Testis (tissue), 2 donors: ENCODE measurements at regions not wholly inside any gene's neighbourhood (a gene's known extent, or its start where the extent isn't known, plus 50 kb on each side); places are given as distances from the start of the nearest gene placed in this dataset.
A peak's percentile ranks its signal among the peaks of the same experiment; 100 is the strongest.

ENCODE experiments used
- DNase-seq: peaks from one replicate; pipeline ENCODE4 v3.0.0-alpha.2; 2019
- H3K27ac ChIP-seq, 2 donors: fragments of 200-600 bp; sonication (generic); one replicate each; pipeline ENCODE4 v1.5.1; 2019
- H3K27me3 ChIP-seq: fragments of 200-600 bp; sonication (generic); one replicate; pipeline ENCODE4 v1.5.1; 2019
- H3K36me3 ChIP-seq: fragments of 200-600 bp; sonication (generic); one replicate; pipeline ENCODE4 v1.5.1; 2017; ENCODE audit warnings: low read depth; ENCODE audit errors: missing control alignments
- H3K4me1 ChIP-seq: fragments of 200-600 bp; sonication (generic); one replicate; pipeline ENCODE4 v1.5.1; 2019
- H3K4me3 ChIP-seq, 2 donors: fragments of 200-600 bp; sonication (generic); one replicate each; pipeline ENCODE4 v1.5.1; 2017 to 2019
- H3K9me3 ChIP-seq: fragments of 200-600 bp; sonication (generic); one replicate; pipeline ENCODE4 v1.5.1; 2017
- CTCF ChIP-seq, 3 experiments: fragments of 450-650 bp in 2 of 3; fragments of 200-600 bp in 1 of 3; sonication (generic) in 1 of 3; IDR thresholded peaks; one replicate each; pipeline ENCODE4 v1.5.1; 2016 to 2019; ENCODE audit warnings: antibody characterized with exemption in 3 of 3, mild to moderate bottlenecking in 2 of 3, moderate library complexity in 1 of 3
- POLR2A ChIP-seq: fragments of 450-650 bp; IDR thresholded peaks from one replicate; pipeline ENCODE4 v1.6.1; 2017; ENCODE audit warnings: antibody characterized with exemption, mild to moderate bottlenecking, moderate library complexity
- whole genome bisulfite sequencing, 2 donors: methylation state at CpG; one replicate each; pipeline ENCODE4 v1.1.5; 2018; 5-methylcytosine and 5-hydroxymethylcytosine counted together
- intact Hi-C: fragments of 100-400 bp; cut with DNase I; formaldehyde crosslinking; loops from one replicate; pipeline ENCODE4 v1.15.1; 2023; ENCODE audit warnings: low total_unique reads

- H3K4me3 ChIP-seq, result no peak overlapping the region
- no peaks in the 10 kb centered on the region for H3K4me1 ChIP-seq
- no peaks in the 10 kb centered on the region for H3K36me3 ChIP-seq
- 91 to 92% methylated on average over 2 of the region's 2 CpGs for WGBS, 2 donors
- no peaks in the 10 kb centered on the region for H3K27me3 ChIP-seq
- peaks cover 4% of the 10 kb centered on the region for H3K9me3 ChIP-seq
- no peak for DNase-seq
- TF ChIP-seq POLR2A, result no peak
- no peak for TF ChIP-seq CTCF (IDR thresholded peaks at IDR 0.05)
- intact Hi-C loops, result no loop called here
- H3K27ac ChIP-seq, result no peak overlapping the region
Measured at GRCh38 chr21:32144851-32145250, 134.0 kb downstream of the MIS18A start.

- H3K27me3 ChIP-seq, result no peaks in the 10 kb centered on the region
- H3K36me3 ChIP-seq, result no peaks in the 10 kb centered on the region
- no peak overlapping the region for H3K4me3 ChIP-seq
- 45 to 46% methylated on average over 12 to 13 of the region's 13 CpGs for WGBS, 2 donors
- TF ChIP-seq POLR2A, result no peak
- TF ChIP-seq CTCF (IDR thresholded peaks at IDR 0.05), result no peak
- no peaks in the 10 kb centered on the region for H3K4me1 ChIP-seq
- H3K9me3 ChIP-seq, result peaks cover 4% of the 10 kb centered on the region
- H3K27ac ChIP-seq, result no peak overlapping the region
- DNase-seq, result peak; percentile 64
- intact Hi-C loops, result no loop called here
Measured at GRCh38 chr21:32143241-32143939, 135.5 kb downstream of the MIS18A start.

- WGBS, 2 donors, result 92 to 96% methylated on average over 3 of the region's 3 CpGs
- intact Hi-C loops, result no loop called here
- TF ChIP-seq POLR2A (no peak), CTCF (IDR thresholded peaks at IDR 0.05) (no peak)
Measured at GRCh38 chr21:32141318-32141633, 137.6 kb downstream of the MIS18A start.

GRCh38 chr21:32140604-32141317 is 138.1 kb downstream of the MIS18A start:
- WGBS, 2 donors, result 80 to 88% methylated on average over 9 of the region's 9 CpGs

More at GRCh38 chr21:32141318-32141633, 137.6 kb downstream of the MIS18A start:
- H3K27ac ChIP-seq, result no peak overlapping the region
- H3K9me3 ChIP-seq, result no peaks in the 10 kb centered on the region
- H3K27me3 ChIP-seq, result no peaks in the 10 kb centered on the region
- H3K4me1 ChIP-seq, result no peaks in the 10 kb centered on the region
- no peaks in the 10 kb centered on the region for H3K36me3 ChIP-seq
- no peak for DNase-seq
- H3K4me3 ChIP-seq, result no peak overlapping the region

GRCh38 chr21:32140151-32140550 is 138.7 kb downstream of the MIS18A start:
- Histone ChIP-seq H3K4me1 (no peaks in the 10 kb centered on the region), H3K36me3 (no peaks in the 10 kb centered on the region), H3K27me3 (no peaks in the 10 kb centered on the region), H3K27ac (no peak overlapping the region), H3K4me3 (no peak overlapping the region), H3K9me3 (no peaks in the 10 kb centered on the region)
- TF ChIP-seq CTCF (IDR thresholded peaks at IDR 0.05) (no peak), POLR2A (no peak)
- intact Hi-C loops, result no loop called here
- DNase-seq, result no peak
- 85 to 94% methylated on average over 4 of the region's 4 CpGs for WGBS, 2 donors

More at GRCh38 chr21:32140604-32141317, 138.1 kb downstream of the MIS18A start:
- no peak for TF ChIP-seq POLR2A
- H3K27ac ChIP-seq, result no peak overlapping the region
- intact Hi-C loops, result no loop called here
- no peaks in the 10 kb centered on the region for H3K36me3 ChIP-seq
- H3K27me3 ChIP-seq, result no peaks in the 10 kb centered on the region
- no peak for DNase-seq
- no peak overlapping the region for H3K4me3 ChIP-seq
- H3K9me3 ChIP-seq, result no peaks in the 10 kb centered on the region
- no peaks in the 10 kb centered on the region for H3K4me1 ChIP-seq
